ENCODE measurements at regions not wholly inside any gene's neighbourhood (a gene's known extent, or its start where the extent isn't known, plus 50 kb on each side); places are given as distances from the start of the nearest gene placed in this dataset.

GRCh38 chr9:19553441-19553840 lies 144.6 kb downstream of the ACER2 start:
- peaks cover 5% of the 10 kb centered on the region for H3K4me1 ChIP-seq
- DNase-seq: no peak
- H3K9me3 ChIP-seq: no peaks in the 10 kb centered on the region
- no peak overlapping the region for H3K4me3 ChIP-seq
- TF ChIP-seq, protein P1, sequence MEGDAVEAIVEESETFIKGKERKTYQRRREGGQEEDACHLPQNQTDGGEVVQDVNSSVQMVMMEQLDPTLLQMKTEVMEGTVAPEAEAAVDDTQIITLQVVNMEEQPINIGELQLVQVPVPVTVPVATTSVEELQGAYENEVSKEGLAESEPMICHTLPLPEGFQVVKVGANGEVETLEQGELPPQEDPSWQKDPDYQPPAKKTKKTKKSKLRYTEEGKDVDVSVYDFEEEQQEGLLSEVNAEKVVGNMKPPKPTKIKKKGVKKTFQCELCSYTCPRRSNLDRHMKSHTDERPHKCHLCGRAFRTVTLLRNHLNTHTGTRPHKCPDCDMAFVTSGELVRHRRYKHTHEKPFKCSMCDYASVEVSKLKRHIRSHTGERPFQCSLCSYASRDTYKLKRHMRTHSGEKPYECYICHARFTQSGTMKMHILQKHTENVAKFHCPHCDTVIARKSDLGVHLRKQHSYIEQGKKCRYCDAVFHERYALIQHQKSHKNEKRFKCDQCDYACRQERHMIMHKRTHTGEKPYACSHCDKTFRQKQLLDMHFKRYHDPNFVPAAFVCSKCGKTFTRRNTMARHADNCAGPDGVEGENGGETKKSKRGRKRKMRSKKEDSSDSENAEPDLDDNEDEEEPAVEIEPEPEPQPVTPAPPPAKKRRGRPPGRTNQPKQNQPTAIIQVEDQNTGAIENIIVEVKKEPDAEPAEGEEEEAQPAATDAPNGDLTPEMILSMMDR (IDR thresholded peaks at IDR 0.05): no peak
- no peak for ATAC-seq
- H3K27me3 ChIP-seq (ENCODE audit: low read depth): no peaks in the 10 kb centered on the region
- no peak overlapping the region for H3K27ac ChIP-seq
- intact Hi-C loops (cut with DNase I): no loop called here
- H3K36me3 ChIP-seq: no peaks in the 10 kb centered on the region

DNA sequence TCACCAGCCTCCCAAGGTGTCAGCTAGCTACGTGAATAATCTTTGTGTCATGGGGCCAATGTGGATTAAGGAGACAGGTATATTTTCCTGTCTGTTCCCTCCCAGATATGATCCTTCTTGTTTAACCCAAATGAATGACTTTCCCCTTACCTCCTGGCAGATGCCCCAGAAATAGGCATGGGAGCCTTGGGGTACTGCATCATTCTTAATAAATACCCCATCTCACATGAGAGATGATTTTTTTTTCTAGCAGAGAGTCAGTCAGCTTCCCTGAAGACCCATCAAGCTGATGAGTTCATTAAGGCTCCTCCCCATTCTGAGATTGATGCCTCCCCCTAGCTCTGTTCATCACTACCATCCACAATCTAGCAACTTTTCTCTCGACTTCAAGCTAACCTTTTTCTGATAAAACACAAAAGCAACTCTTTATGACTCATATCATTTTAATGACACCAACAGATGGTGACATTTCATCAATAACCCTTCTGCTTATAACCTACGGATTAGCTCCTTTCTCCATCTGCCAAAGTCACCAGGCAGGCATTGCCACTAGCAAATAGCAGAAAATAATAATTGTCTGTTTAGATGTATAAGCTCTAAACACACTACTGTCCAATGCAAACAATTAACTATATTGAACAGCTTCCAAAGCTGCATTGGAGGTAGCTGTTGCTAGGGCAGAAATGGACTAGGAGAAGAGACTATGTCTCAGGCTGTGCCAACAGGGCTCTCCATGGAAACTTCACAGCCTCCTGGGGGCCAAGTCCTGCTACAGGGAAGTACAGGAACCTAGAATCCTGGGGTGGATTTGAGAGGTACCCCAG lies 143.7 kb downstream of the ACER2 start:
- DNase-seq: no peak
- H3K9me3 ChIP-seq: no peaks in the 10 kb centered on the region
- H3K4me3 ChIP-seq: no peak overlapping the region
- TF ChIP-seq, protein P1 (IDR thresholded peaks at IDR 0.05): no peak
- no peaks in the 10 kb centered on the region for H3K27me3 ChIP-seq (ENCODE audit: low read depth)
- H3K4me1 ChIP-seq: peaks cover 5% of the 10 kb centered on the region
- no peak overlapping the region for H3K27ac ChIP-seq
- no peaks in the 10 kb centered on the region for H3K36me3 ChIP-seq
- no peak for ATAC-seq
- intact Hi-C loops (cut with DNase I): no loop called here

DNA sequence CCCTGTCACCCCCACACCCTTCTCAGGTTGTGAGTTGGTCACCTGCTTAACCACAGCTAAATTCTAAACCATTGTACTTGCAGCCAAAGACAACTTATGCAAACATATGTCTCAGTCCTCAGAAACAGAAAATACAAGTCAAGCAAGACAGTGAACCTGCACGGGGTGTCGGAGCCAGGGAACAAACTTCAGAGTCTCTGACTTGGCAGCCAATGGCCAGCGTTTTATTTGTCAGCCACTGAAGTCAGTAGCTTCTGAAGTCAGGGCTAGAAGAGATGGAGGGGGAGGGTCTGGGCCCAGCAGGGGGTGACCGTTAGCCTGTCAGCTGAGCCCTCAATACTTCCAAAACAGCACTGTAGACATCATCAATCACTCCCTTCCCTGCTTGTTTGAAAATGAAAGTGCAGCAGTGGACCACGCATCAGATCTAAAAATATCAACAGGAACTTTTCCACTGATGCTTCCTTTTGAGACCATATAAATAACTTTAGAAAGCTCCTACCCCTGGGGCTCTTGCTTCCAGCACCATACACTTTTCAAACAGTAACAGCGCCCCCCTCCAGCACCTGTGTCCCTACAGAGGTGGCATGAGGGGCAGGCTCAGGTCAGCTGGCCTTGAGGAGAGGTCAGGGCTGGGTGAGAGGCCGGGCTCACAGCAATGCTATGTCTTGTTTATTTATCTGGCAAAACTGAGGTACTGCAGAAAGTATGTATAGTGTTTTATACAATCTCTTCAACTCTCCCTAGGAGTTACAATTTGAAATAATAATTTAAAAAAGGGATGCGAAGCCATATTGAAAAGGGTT lies 142.5 kb downstream of the ACER2 start:
- intact Hi-C loops (cut with DNase I): no loop called here
- Histone ChIP-seq H3K4me3 (no peak overlapping the region), H3K9me3 (no peaks in the 10 kb centered on the region), H3K27ac (no peak overlapping the region), H3K4me1 (peaks cover 5% of the 10 kb centered on the region), H3K27me3 (ENCODE audit: low read depth) (no peaks in the 10 kb centered on the region), H3K36me3 (no peaks in the 10 kb centered on the region)
- no peak for DNase-seq
- TF ChIP-seq, protein P1 (IDR thresholded peaks at IDR 0.05): no peak
- peak; percentile 36 to 39 for ATAC-seq

GRCh38 chr9:19550009-19550408 lies 141.2 kb downstream of the ACER2 start:
- H3K36me3 ChIP-seq: no peaks in the 10 kb centered on the region
- no peak overlapping the region for H3K4me3 ChIP-seq
- TF ChIP-seq, protein P1 (IDR thresholded peaks at IDR 0.05): no peak
- intact Hi-C loops (cut with DNase I): no loop called here
- no peak for ATAC-seq
- DNase-seq: no peak
- peaks cover 5% of the 10 kb centered on the region for H3K4me1 ChIP-seq
- no peaks in the 10 kb centered on the region for H3K9me3 ChIP-seq
- no peaks in the 10 kb centered on the region for H3K27me3 ChIP-seq (ENCODE audit: low read depth)
- H3K27ac ChIP-seq: no peak overlapping the region

DNA sequence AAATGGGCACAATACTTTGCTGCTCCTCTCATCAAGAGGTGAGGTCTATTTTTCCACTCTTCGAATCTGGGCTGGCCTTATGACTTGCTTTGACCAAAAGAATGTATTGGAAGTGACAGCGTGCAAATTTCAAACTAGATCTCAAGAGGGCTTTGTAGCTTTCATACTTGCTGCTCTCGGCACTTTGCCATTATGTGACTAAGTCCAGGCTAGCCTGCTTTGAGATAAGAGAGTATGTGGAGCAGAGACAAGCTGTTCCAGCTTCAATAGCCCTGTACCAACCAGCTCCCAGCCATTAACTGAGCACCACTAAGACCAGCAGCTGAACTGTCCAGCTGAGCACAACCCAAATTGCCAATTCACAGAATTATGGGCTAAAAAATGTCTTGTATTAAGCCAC lies 124.6 kb downstream of the ACER2 start:
- H3K36me3 ChIP-seq: no peaks in the 10 kb centered on the region
- H3K9me3 ChIP-seq: no peaks in the 10 kb centered on the region
- H3K27me3 ChIP-seq (ENCODE audit: low read depth): no peaks in the 10 kb centered on the region
- H3K27ac ChIP-seq: no peak overlapping the region
- no peaks in the 10 kb centered on the region for H3K4me1 ChIP-seq
- DNase-seq: no peak
- TF ChIP-seq, protein P1 (IDR thresholded peaks at IDR 0.05): no peak
- H3K4me3 ChIP-seq: no peak overlapping the region
- intact Hi-C loops (cut with DNase I): no loop called here
- no peak for ATAC-seq
